COLO829 (cell line): ENCODE measurements at regions not wholly inside any gene's neighbourhood (a gene's known extent, or its start where the extent isn't known, plus 50 kb on each side); places are given as distances from the start of the nearest gene placed in this dataset.

Experiments used
- DNase-seq: peaks from one replicate; pipeline ENCODE4 v3.0.0; 2012; ENCODE audit warnings: low spot score

DNA sequence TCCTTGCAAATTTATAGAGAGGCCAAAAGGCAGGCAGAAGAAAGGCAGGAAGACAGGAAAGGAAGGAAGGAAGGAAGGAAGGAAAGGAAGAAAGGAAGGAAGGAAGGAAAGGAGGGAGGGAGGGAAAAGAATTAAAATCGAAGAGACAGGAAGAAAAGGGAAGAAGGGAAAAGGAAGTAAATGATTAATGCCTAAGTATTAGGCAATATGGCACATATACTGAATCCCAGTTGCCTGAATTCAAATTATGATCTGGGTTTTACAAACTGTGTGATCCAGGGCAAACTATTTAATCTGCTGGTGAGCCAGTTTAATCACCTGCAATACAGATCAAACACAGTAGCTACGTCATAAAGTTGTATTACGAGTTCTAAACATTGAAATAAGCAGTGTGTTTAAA lies 983.6 kb downstream of the FLRT2 start:
- no peak for DNase-seq

DNA sequence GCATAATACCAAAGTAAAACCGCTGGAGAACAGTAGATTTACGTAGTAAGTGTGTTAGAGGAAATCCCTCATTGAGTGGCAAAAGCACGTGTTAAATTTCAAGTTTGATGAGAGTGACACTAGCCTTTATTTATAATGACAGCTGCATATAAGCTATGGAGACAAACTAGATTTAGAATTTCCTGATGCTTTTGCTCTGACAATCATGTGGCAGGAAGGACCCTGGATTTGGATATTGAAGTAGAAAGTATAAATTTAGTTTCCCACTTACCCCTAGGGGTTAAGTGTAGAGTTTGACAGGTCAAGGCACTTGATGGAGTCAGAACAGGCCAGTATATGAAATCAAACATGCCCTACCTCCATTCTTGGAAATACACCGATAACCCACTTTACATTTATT lies 983.1 kb downstream of the FLRT2 start:
- no peak for DNase-seq

- DNase-seq = peak; percentile 47
These were observed 980.5 kb downstream of the FLRT2 start for GRCh38 chr14:86510491-86510890.

- DNase-seq = no peak
These were observed 975.9 kb downstream of the FLRT2 start for GRCh38 chr14:86505808-86506207.

DNA sequence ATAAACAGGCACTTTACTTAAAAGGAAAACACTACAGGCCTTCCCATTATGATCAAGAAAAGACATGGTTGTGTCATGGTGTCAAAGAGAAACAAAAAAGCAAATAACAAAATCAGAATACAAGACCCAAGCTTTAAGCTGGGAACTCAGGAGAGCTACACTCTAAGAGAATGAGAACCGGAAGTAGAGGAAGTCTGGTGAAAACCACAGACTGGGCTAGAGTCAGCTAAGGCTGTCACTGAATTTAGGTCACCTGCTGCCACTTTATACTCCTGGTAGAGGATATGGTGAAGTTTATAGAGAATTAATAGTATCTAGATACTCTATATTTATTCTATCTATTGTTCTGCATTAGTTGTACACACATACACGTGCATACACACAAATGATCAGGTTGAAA lies 971.7 kb downstream of the FLRT2 start:
- no peak for DNase-seq

- DNase-seq = no peak
These were observed 961.8 kb downstream of the FLRT2 start for GRCh38 chr14:86491743-86492142.

DNA sequence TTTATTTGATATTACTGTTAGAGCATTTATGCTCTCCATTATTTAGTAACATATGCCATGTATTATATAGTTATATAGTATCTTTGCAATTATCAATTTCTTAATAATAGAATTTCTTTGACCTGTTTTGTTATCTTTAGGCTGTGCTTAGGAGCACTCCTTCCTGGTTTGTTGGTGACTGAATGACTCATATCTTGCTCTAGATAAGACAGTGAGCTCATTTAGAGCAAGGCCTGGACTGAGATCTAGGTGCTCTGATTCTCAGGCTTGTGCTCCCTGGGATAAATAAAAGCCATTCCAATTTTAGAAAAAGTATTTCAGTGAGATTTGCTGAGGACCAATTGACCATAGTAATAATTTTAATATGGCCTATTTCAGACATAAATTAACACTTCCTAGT lies 951.2 kb downstream of the FLRT2 start:
- DNase-seq = peak; percentile 25

- no peak for DNase-seq
These were observed 934.4 kb downstream of the FLRT2 start for GRCh38 chr14:86464341-86464740.

- no peak for DNase-seq
These were observed 932.3 kb downstream of the FLRT2 start for GRCh38 chr14:86462193-86462753.

- no peak for DNase-seq
These were observed 927.7 kb downstream of the FLRT2 start for GRCh38 chr14:86457481-86458135.

DNA sequence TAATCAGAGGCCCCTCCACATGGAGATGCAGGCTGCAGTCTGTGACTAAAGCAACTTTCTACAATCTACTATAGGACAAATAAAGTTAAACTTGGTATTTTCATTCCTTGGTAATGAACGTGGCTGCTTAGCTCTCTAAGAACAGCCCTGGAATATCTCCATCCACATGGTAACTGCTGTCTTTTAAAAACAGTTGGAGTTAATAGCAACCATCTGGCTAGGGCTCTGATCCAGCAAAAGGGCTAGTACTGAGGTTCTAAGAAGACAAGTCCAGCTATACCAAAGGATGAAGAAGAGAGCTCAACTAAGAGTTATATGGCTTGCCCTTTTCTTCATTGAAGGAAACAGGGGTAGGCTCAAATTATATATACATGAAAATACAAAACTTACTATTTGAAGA lies 920.1 kb downstream of the FLRT2 start:
- no peak for DNase-seq

DNA sequence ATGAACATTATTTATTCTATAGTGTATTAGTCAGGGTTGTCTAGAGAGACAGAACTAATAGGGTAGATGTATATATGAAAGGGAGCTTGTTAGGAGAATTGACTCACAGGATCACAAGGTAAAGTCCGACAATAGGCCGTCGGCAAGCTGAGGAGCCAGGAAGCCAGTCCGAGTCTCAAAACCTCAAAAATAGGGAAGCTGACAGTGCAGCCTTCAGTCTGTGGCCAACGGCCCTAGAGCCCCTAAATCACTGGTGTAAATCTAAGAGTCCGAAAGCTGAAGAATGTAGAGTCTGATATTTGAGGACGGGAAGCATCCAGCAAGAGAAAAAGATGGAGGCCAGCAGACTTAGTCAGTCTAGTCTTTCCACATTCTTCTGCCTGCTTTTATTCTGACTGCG lies 912.2 kb downstream of the FLRT2 start:
- DNase-seq = no peak

- DNase-seq = peak; percentile 14
These were observed 900.9 kb downstream of the FLRT2 start for GRCh38 chr14:86430853-86431252.

DNA sequence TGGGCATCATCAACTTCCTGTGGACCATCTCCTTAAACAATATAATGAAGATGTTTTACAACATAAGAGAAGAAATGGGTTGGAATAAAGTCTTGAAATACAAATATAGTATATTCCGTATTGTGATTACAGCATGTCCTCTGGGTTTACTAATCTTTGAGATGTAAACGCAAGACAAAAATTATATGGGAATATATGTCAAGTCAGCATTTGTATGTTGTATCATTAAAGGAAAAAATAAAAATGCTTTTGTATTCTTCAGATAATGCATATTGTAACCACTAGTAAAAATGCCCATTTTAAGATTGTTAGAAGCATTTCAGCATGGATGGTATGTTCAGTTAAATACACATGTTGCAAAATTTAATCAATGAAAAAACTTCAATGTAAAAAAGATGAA lies 893.3 kb downstream of the FLRT2 start:
- no peak for DNase-seq

DNA sequence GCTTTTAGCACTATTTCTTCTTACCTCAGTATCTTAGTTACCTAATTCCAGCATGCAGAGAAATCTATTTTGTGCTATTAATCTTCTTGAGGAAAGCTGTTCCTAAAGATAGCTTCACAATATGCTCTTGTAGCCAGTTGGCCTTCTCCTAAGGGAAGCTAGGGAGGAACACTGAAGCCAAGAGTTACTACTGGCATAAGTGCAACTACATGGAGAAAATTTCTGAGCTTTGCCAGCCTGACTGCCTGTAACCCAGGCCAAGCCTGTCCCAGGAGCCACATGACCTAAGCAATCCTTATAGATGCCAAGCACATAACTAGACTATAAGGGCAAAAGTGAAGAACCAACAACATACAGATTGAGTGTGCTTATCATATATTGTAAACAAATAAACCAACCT lies 890.2 kb downstream of the FLRT2 start:
- no peak for DNase-seq

DNA sequence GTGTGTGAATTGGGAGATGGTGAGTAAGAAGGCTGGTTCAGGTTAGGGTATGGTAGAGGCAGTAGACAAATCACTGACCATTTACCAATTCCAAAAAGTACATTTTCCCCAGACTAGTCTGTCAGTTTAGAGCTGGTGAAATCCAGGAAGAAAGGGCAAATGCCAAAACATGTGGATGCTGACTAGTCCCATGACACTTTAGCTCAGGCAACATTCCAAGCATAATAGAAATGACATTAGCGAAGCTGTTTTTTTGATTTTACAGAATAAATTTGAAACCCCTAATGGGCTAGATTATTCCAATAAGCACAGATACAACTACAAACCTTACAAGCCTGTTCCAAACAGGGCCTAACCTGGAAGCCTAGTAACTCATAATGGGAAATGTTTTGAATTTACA lies 884.2 kb downstream of the FLRT2 start:
- no peak for DNase-seq

DNA sequence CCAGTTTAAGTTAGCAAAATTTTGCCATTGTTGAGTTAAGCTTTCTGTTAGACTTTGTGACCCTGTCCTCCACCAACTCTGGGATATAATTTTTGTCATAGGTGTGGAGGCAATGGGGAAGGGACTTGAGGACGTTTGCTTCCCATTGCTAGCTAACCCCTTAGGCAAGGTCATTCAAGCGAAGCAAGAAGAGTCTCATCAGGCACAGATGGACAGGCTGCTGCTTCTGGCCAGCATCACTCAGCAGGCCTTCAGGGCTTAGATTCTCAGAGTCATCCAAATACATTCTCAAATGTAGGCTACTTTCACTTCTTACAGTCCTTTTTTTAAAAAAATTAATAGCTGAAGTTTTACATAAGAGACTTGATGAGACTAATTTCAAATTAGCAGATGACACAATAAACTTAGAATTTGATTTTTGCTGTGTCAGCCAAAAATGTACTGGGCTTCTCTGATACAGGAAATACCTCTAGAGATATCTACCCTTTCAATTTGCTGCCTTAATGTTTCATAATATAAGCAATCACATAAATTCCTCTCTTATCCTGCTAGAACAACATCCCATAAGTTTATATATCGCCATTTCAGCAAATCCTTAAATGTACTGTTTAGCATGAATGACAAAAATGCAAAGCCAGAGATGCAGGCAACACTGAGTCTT lies 875.2 kb downstream of the FLRT2 start:
- DNase-seq = no peak

- DNase-seq = no peak
These were observed 874.5 kb downstream of the FLRT2 start for GRCh38 chr14:86404425-86404824.

GRCh38 chr14:86402545-86402944 lies 872.6 kb downstream of the FLRT2 start:
- DNase-seq = no peak

- no peak for DNase-seq
These were observed 861.1 kb downstream of the FLRT2 start for GRCh38 chr14:86391085-86391484.

DNA sequence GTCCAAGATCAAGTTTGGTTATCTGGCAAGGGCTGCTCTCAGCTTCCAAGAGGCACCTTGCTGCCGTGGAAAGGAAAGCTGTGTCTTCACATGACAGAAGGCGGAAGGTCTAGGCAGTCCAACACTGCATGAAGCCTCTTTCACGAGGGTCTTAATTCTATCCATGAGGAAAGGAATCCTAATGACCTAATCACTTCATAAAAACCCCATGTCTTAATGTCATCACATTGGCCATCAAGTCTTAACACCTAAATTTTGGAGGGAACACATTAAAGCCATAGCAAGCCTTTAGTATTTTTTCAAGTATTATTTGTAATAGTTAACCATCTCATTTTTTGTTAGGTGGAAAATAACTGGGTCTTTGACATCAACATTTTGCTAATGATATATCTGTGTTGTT lies 858.3 kb downstream of the FLRT2 start:
- DNase-seq = no peak

GRCh38 chr14:86373886-86374285 lies 843.9 kb downstream of the FLRT2 start:
- DNase-seq = no peak

DNA sequence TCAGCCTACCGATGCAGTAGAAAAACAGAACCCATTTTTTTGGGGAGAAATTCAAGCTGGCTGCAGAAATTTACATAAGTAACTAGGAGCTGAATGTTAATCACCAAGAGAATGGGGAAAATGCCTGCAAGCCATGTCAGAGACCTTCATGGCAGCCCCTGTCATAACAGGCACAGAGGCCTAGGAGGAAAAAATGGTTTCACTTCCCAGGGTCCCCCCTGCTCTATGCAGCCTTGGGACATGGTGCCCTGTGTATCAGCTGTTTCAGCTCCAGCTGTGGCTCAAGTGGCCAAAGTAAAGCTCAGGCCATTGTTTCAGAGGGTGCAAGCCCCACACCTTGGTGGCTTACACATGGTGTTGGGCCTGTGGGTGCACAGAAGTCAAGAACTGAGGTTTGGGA lies 842.5 kb downstream of the FLRT2 start:
- no peak for DNase-seq

- no peak for DNase-seq
These were observed 834.7 kb downstream of the FLRT2 start for GRCh38 chr14:86364634-86365033.
